NCI-H187 (cell line): ENCODE measurements at regions not wholly inside any gene's neighbourhood (a gene's known extent, or its start where the extent isn't known, plus 50 kb on each side); places are given as distances from the start of the nearest gene placed in this dataset.

Experiments used
- DNase-seq, 2 experiments: peaks; one replicate each; lab custom pipeline; 2025; lab: John Stamatoyannopoulos, UW

- no peak for DNase-seq
Measured at GRCh38 chr11:26247340-26247739, 84.6 kb upstream of the ANO3 start.

GRCh38 chr11:26248661-26249060, 83.3 kb upstream of the ANO3 start:
- DNase-seq, result no peak

- no peak for DNase-seq
Measured at GRCh38 chr11:26254378-26254777, 77.6 kb upstream of the ANO3 start.

GRCh38 chr11:26263769-26264168, 68.2 kb upstream of the ANO3 start:
- no peak for DNase-seq

GRCh38 chr11:26264266-26264665, 67.7 kb upstream of the ANO3 start:
- no peak for DNase-seq

- no peak for DNase-seq
Measured at GRCh38 chr11:26268980-26269660, 62.8 kb upstream of the ANO3 start.

GRCh38 chr11:26271666-26272065, 60.3 kb upstream of the ANO3 start:
- no peak for DNase-seq

GRCh38 chr11:26276798-26277424, 55.0 kb upstream of the ANO3 start:
- DNase-seq, result peak; percentile 42 to 45

GRCh38 chr11:26278354-26278753, 53.6 kb upstream of the ANO3 start:
- no peak for DNase-seq
